Peyer's patch (tissue), 4 donors: ENCODE measurements at regions not wholly inside any gene's neighbourhood (a gene's known extent, or its start where the extent isn't known, plus 50 kb on each side); places are given as distances from the start of the nearest gene placed in this dataset.
"Not testable (repeated sequence)": the region's sequence is repeated elsewhere in the genome, so short reads cannot be mapped to it uniquely, and the experiment has no call there.

ENCODE experiments used
- POLR2A ChIP-seq, 2 donors: fragments of 450-650 bp; IDR thresholded peaks; one replicate each; pipeline ENCODE4 v1.5.1; 2017; ENCODE audit warnings: antibody characterized with exemption in 2 of 2, mild to moderate bottlenecking in 2 of 2, moderate library complexity in 2 of 2
- TF ChIP-seq, protein P1 (sequence below), 6 experiments: fragments of 450-650 bp in 4 of 6; fragments of 200-600 bp in 2 of 6; sonication (generic) in 1 of 6; IDR thresholded peaks; one replicate each; pipeline ENCODE4 v1.5.1; 2017 to 2019; ENCODE audit warnings: antibody characterized with exemption in 6 of 6, mild to moderate bottlenecking in 3 of 6, moderate library complexity in 1 of 6

DNA sequence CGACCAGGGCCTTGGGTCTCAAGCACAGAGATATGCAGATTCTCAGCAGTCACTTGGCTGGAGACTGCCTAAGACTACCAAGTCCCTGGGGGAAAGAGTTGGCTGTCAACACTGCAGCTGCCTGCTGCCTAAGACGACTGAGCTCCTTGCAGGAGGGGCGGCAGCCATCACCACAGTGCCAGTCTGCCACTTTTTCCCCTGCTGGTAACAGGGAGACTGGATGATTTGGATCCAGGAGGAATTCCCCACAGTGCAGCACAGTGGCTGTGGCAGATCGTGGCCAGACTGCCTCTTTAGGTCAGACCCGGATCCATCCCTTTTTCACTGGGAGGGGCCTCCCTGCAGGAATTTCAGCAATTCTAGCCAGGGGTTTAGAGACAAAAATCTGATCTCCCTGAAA, 743.5 kb downstream of the TGIF2LX start:
- not testable (repeated sequence) for TF ChIP-seq POLR2A (IDR thresholded peaks at IDR 0.05)
- TF ChIP-seq, protein P1, sequence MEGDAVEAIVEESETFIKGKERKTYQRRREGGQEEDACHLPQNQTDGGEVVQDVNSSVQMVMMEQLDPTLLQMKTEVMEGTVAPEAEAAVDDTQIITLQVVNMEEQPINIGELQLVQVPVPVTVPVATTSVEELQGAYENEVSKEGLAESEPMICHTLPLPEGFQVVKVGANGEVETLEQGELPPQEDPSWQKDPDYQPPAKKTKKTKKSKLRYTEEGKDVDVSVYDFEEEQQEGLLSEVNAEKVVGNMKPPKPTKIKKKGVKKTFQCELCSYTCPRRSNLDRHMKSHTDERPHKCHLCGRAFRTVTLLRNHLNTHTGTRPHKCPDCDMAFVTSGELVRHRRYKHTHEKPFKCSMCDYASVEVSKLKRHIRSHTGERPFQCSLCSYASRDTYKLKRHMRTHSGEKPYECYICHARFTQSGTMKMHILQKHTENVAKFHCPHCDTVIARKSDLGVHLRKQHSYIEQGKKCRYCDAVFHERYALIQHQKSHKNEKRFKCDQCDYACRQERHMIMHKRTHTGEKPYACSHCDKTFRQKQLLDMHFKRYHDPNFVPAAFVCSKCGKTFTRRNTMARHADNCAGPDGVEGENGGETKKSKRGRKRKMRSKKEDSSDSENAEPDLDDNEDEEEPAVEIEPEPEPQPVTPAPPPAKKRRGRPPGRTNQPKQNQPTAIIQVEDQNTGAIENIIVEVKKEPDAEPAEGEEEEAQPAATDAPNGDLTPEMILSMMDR (IDR thresholded peaks at IDR 0.05), result not testable (repeated sequence)
